Mucosa of descending colon (tissue), 3 donors: ENCODE measurements at regions not wholly inside any gene's neighbourhood (a gene's known extent, or its start where the extent isn't known, plus 50 kb on each side); places are given as distances from the start of the nearest gene placed in this dataset.

Experiments
- ATAC-seq: fragments of 200-7000 bp; cut with Tn5 transposase; one replicate; pipeline ENCODE4 v1.9.1; 2020; ENCODE audit warnings: mild to moderate bottlenecking, moderate library complexity
- DNase-seq, 3 donors: peaks; one replicate each; pipeline ENCODE4 v3.0.0-alpha.2; 2020
- H3K36me3 ChIP-seq: fragments of 200-600 bp; one replicate; pipeline ENCODE4 v1.8.0; 2021; ENCODE audit warnings: low read depth, mild to moderate bottlenecking
- H3K4me1 ChIP-seq: fragments of 200-600 bp; one replicate; pipeline ENCODE4 v1.8.0; 2021; ENCODE audit warnings: low read depth, mild to moderate bottlenecking
- H3K4me3 ChIP-seq: fragments of 200-600 bp; one replicate; pipeline ENCODE4 v1.8.0; 2021; ENCODE audit warnings: mild to moderate bottlenecking
- H3K9me3 ChIP-seq: fragments of 200-600 bp; one replicate; pipeline ENCODE4 v1.8.0; 2021; ENCODE audit warnings: mild to moderate bottlenecking
- CTCF ChIP-seq: fragments of 200-600 bp; IDR thresholded peaks from one replicate; pipeline ENCODE4 v1.8.0; 2022; ENCODE audit warnings: antibody characterized with exemption, mild to moderate bottlenecking
- intact Hi-C, 2 donors: fragments of 100-400 bp; cut with DNase I in 1 of 2; cut with micrococcal nuclease in 1 of 2; formaldehyde crosslinking; loops; one replicate each; pipeline versions ENCODE4 v1.11.0 to v1.11.1; 2022; cut with DNase I, micrococcal nuclease
- donor health status: DM: no; HTN: no; CAD: no; lungs with moderate emphysema.
- donor health status: DM: no; HTN: no; CAD: no.
- donor health status: DM: no; HTN: yes; CAD: no.

- Histone ChIP-seq H3K4me1 (no peaks in the 10 kb centered on the region), H3K36me3 (no peaks in the 10 kb centered on the region), H3K4me3 (no peak overlapping the region), H3K9me3 (no peaks in the 10 kb centered on the region)
- intact Hi-C loops: no loop called here
- DNase-seq: no peak
- no peak for TF ChIP-seq CTCF
- no peak for ATAC-seq
Measured at GRCh38 chr6:76694795-76695194, 622.3 kb upstream of the IMPG1 start.

GRCh38 chr6:76684875-76685274, 612.4 kb upstream of the IMPG1 start:
- Histone ChIP-seq H3K4me1 (no peaks in the 10 kb centered on the region), H3K4me3 (no peak overlapping the region), H3K36me3 (no peaks in the 10 kb centered on the region), H3K9me3 (no peaks in the 10 kb centered on the region)
- TF ChIP-seq CTCF: no peak
- ATAC-seq: no peak
- DNase-seq: no peak
- intact Hi-C loops: no loop called here

GRCh38 chr6:76683985-76684384, 611.5 kb upstream of the IMPG1 start:
- no peak for DNase-seq
- H3K36me3 ChIP-seq: no peaks in the 10 kb centered on the region
- no peak overlapping the region for H3K4me3 ChIP-seq
- no peaks in the 10 kb centered on the region for H3K9me3 ChIP-seq
- TF ChIP-seq CTCF: no peak
- intact Hi-C loops: no loop called here
- H3K4me1 ChIP-seq: no peaks in the 10 kb centered on the region
- no peak for ATAC-seq

- no peaks in the 10 kb centered on the region for H3K4me1 ChIP-seq
Measured at GRCh38 chr6:76682842-76683241, 610.4 kb upstream of the IMPG1 start.

GRCh38 chr6:76681781-76682180, 609.3 kb upstream of the IMPG1 start:
- Histone ChIP-seq H3K4me1 (no peaks in the 10 kb centered on the region), H3K9me3 (no peaks in the 10 kb centered on the region), H3K36me3 (no peaks in the 10 kb centered on the region), H3K4me3 (no peak overlapping the region)
- intact Hi-C loops: no loop called here
- ATAC-seq: no peak
- no peak for DNase-seq
- no peak for TF ChIP-seq CTCF

More at GRCh38 chr6:76682842-76683241, 610.4 kb upstream of the IMPG1 start:
- no peak overlapping the region for H3K4me3 ChIP-seq
- no peak for ATAC-seq
- TF ChIP-seq CTCF: no peak
- no peak for DNase-seq
- no peaks in the 10 kb centered on the region for H3K9me3 ChIP-seq
- intact Hi-C loops: no loop called here
- H3K36me3 ChIP-seq: no peaks in the 10 kb centered on the region

GRCh38 chr6:76677017-76677416, 604.6 kb upstream of the IMPG1 start:
- ATAC-seq (no peak), DNase-seq (no peak)
- Histone ChIP-seq H3K36me3 (no peaks in the 10 kb centered on the region), H3K4me3 (no peak overlapping the region), H3K4me1 (no peaks in the 10 kb centered on the region), H3K9me3 (no peaks in the 10 kb centered on the region)
- no peak for TF ChIP-seq CTCF
- intact Hi-C loops: no loop called here
